HG02981 (cell line): ENCODE measurements at regions not wholly inside any gene's neighbourhood (a gene's known extent, or its start where the extent isn't known, plus 50 kb on each side); places are given as distances from the start of the nearest gene placed in this dataset.
"Not testable (repeated sequence)": the region's sequence is repeated elsewhere in the genome, so short reads cannot be mapped to it uniquely, and the experiment has no call there.

ENCODE experiments used
- ATAC-seq: cut with Tn5 transposase; IDR thresholded peaks from one replicate; pipeline ENCODE4 v1.9.1; 2021; ENCODE audit warnings: mild to moderate bottlenecking, moderate library complexity; ENCODE audit not compliant: unreplicated experiment

DNA sequence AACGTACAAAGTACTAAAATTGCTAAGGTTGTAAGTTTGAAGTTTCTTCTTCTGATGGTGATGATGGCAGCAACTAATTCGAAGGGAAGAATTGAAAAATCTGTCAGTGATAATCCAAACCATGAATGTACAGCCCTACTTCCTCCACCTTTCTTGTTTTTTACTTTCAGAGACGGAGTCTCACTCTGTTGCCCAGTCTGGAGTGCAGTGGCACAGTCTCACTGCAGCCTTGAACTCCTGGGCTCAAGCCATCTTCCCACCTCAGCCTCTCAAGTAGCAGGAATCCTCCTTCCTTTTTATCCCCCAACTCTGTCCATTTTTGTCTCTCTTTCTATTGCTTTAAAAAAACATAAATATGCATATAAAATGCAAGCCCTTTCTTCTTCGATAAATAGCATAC lies 112.3 kb upstream of the SOX21 start:
- ATAC-seq, result no peak

DNA sequence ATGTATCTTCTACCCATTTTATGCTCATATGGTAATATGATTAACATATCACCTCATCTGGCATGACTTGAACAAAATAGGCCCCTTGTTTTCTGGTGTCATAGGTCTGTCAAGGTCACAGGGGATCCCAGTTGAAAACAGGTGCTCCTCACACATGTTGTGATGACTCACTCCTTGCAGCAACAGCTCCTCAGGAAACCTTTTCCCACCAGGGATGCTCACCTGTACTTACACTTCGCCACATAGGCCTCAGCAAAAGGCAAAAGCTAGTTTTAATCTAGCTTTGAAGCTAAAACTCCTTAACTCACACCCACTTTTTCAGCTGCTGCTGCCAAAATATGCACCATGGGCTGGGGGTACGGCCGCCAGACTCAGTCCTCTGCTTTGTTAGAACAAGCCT lies 110.0 kb upstream of the SOX21 start:
- no peak for ATAC-seq

DNA sequence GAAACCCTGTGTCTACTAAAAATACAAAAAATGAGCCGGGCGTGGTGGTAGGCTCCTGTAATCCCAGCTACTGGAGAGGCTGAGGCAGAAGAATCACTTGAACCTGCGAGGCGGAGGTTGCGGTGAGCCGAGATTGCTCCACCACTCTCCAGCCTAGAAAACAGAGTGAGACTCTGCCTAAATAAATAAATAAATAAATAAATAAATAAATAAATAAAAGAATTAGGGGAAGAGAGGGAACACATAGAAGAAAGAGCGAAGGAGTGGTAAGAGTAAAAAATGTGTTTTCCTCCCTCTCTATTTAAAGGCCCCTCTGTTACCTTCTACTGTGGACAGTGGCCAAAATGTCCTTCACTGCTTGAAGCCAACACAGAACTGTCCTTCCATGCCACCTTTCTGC lies 103.9 kb upstream of the SOX21 start:
- ATAC-seq, result no peak

DNA sequence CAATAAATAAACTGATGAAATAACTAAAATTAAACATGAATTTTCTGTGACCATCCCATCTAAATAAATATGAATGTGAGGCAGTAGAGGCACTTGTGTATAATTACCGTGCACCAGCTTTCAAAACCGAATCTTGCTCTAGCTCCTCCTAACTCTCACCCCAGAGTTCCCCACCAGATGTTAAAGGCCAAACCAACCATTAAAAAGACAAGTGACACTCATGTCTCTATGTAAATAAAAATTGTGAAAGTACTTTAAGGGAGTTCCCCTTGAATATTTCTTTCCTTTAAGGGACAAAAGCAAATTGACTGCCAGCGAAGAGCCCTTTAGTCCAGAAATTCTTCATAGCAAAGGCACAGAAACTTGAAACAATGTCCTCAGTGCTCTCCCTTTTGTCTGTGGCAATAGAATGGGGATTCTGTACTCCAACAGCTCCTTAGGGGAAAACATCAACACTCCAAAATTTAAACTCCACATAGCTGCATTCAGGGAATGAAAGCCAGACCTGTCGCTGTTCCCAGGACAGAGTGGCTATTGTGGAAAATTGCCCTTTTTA lies 101.7 kb upstream of the SOX21 start:
- ATAC-seq, result peak; percentile 88

DNA sequence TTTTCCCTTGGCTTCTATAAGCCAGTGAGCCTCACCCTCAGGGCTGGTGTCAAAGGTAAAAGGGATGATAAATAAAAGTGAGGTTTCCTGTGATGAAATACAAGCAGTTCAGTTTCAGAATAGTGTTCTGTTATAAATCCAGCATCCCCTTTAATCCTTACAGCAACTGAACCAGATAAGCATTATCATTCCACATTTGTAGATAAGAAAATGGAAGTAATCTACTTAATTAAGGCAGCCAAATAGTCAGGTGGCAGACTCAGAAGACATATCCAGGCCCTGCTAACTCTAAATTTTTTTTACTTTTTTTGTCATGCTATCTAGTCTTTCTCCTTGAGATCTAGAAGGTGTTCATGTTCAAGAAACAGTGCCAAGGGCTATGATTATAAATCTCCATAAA lies 99.4 kb upstream of the SOX21 start:
- ATAC-seq, result no peak

DNA sequence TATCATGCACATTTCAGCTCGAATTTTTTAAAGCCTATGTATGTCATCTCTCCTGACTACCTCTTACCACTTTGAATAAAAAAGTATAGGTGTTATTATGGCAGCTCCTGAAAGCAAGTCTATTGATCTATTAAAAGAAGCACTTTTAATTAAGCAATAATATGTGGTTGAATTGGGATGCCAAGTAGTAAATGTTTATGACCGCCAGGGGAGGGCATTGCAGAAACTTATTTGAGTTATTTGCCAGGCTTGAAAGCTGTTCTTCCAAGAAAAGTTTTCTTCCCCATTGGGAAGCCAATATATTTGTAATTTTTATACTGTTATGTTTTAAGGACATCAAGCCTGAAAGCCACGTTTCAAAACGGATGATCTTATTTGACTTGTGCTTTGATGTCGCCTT lies 88.1 kb upstream of the SOX21 start:
- no peak for ATAC-seq

DNA sequence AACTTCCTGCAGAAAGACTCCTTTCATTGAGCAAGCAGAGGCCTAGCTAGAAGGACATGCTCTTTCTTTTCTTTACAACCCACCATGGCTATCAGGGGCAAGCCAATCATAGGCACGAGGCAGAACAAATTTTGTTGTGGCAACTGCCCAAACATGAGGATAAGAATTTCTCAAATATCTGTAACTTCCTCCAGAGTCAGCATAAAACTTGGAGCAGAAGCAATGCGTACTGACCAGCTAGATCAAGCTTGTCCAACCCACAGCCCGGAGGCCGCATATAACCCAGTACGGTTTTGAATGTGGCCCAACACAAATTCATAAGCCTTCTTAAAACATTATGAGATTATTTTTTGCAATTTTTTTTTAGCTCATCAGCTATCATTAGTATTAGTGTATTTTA lies 87.0 kb upstream of the SOX21 start:
- no peak for ATAC-seq

DNA sequence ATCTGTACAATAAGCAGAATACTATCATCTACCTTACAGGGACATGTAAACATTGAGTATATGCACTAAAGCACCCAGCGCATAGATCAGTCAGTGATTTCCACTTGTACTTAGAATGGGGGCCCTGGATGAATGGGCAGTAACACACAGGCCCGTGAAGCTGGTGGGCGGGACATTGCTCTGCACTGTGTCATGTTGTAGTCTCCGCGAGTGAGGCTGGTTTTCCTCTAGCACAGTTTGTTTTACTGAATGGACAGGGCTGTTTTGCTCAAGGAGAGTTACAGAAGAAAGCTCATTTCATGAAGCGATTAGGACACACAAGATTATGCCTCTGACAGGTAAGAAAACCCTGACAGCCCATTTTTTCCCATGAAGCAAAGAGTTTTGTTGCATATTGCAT lies 86.4 kb upstream of the SOX21 start:
- ATAC-seq, result no peak

DNA sequence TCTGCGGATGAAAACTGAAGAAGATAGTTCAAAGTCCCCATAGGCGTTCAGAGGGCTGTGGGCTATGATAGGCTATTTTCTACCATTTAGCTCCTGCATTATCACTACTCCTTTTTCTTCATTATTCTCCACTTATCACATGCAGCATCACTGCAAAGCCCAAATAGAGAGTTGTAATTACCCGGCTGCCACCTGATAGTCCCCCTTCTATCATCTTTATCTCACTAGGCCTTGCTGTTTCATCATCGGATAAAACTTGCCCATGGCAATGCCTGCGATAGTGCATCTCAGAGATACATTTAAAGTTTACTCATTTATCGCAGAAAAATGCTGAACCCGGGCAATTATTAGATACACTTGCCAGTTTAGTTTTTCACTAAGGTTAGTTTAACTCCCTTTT lies 82.9 kb upstream of the SOX21 start:
- ATAC-seq, result no peak

DNA sequence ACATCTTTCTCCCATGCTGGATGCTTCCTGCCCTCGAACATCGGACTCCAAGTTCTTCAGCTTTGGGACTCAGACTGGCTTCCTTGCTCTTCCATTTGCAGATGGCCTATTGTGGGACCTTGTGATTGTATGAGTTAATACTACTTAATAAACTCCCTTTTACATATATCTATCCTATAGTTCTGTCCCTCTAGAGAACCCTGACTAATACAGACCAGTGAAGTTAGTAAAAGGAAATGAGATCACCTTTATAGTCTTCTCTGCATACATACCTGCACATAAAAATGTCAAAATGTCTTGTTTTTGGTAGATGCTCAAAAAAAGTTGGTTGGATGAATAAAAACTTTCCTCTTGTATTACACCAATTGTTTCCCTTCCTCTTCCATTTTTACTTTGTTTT lies 73.9 kb upstream of the SOX21 start:
- not testable (repeated sequence) for ATAC-seq

DNA sequence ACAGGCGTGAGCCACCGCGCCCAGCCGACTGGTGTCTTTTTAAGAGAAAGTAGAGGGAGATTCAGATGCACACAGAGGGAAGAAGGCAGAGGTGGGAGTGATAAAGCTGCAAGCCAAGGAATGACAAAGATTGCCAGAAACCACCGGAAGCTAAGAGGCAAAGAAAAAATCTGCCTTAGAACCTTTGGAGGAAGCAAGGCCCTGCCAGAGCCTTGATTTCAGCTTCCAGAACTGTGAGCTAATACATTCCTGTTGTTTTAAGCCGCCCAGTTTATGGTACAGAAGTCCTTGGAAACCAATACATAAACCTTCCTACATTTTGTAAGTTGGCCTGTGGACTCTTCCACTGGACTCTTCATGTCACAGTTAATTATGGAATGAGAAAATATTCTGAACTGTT lies 71.7 kb upstream of the SOX21 start:
- no peak for ATAC-seq

DNA sequence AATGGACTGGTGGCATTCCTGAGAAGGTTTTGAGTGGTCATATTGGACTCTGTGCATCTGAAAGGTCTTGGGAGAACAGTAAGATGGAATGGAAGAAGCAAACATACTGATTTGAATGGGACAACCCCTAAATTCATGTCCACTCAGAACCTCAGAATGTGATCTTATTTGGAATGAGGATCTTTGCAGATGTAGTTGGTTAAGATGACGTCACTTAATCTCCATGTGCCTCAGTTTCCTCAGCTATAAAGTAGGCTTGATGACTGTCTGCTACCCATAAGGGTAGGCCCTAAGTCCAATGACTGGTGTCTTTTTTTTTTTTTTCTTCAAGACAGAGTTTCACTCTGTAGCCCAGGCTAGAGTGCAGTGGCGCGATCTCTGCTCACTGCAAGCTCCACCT lies 71.1 kb upstream of the SOX21 start:
- no peak for ATAC-seq

DNA sequence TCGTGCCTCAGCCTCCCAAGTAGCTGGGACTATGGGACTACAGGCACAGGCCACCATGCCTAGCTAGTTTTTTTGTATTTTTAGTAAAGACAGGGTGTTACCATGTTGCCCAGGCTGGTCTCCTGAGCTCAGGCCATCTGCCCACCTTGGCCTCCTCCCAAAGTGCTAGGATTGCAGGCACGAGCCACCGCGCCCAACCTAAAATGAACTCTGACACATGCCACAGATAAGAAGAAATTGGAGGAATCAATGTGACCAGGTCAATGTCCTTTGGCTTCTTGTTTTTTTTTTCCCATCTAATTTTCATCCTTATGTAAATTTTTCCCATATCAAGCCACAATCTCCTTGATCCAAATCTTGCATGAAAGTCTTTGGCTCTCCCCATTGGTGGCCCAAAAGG lies 68.1 kb upstream of the SOX21 start:
- ATAC-seq, result no peak

DNA sequence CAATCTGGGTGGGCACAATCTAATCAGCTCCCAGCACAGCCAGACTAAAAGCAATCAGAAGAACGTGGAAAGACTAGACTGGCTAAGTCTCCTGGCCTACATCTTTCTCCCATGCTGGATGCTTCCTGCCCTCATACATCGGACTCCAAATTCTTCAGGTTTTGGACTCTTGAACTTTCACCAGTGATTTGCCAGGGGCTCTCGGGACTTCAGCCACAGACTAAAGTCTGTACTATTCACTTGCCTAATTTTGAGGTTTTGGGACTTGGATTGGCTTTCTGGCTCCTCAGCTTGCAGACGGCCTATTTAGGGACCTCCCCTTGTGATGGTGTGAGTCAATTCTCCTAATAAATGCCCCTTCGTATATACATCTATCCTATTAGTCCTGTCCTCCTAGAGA lies 66.6 kb upstream of the SOX21 start:
- ATAC-seq, result no peak

DNA sequence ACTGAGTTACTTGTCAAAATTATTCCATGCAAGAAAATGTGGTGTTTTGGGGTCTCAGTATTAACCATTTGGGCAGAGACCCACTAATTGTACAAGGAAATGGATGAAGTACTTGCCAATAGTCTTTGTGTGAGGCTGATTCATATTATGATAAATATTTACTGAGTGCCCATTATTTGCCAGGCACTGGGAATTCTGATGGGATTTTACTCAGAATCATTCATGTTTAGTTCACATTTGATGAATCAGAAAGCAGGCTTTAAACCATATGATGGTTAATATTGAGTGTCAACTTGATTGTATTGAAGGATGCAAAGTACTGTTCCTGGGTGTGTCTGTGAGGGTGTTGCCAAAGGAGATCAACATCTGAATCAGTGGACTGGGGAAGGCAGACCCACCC lies 66.2 kb upstream of the SOX21 start:
- ATAC-seq, result no peak

DNA sequence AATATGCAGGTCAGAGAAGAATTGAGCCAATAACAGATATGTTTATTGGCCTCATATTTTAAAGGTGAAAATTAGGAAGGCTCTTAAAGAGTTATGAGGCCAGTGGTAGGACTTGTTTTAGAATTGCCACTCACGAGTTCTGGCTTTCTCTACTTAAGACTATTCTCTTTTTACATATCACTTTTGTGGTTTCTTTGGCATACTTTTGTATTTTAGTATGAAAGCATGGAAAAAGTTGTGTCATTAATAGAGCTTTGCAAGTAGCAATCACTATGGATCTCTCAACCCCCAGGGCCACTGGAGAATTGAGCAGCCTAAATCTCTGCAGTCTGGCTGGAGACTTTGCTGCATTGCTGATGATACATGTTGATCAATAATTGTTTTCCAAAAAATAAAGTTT lies 64.6 kb upstream of the SOX21 start:
- ATAC-seq, result no peak

DNA sequence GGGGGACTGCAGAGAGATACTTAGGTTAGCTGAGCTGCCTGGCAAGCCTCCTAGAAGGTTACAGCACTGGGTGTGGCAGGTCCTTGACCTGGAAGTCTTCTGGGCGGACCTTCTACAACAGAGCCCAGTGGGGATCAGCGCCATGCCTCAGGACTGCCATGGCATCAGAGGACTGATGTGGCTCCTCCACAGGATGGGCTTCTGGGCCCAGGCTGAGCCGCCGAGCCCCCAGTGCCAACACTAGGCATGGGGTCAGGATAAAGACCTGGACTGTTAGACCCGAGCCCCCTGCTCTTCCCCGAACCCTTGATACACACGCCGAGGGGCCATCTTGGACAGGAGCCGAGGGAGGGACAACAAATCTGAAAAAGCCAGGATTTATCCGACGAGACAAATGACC lies 64.0 kb upstream of the SOX21 start:
- ATAC-seq, result no peak

DNA sequence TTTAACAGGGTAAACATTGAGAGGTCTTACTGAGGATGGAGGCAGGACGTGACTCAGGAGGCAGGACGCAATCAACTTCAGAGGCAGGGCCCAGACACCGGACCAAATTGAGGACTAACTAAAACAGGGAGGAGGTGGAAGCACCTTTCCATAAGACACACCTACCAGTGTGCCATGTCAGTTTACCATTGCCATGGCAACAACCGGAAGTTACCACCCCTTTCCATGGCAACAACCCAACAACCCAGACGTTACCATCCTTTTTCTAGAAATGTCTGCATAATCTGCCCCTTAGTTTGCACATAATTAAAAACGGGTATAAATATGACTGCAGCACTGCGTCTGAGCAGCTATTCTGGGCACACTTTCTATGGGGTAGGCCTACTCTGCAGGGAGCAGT lies 53.5 kb upstream of the SOX21 start:
- no peak for ATAC-seq

DNA sequence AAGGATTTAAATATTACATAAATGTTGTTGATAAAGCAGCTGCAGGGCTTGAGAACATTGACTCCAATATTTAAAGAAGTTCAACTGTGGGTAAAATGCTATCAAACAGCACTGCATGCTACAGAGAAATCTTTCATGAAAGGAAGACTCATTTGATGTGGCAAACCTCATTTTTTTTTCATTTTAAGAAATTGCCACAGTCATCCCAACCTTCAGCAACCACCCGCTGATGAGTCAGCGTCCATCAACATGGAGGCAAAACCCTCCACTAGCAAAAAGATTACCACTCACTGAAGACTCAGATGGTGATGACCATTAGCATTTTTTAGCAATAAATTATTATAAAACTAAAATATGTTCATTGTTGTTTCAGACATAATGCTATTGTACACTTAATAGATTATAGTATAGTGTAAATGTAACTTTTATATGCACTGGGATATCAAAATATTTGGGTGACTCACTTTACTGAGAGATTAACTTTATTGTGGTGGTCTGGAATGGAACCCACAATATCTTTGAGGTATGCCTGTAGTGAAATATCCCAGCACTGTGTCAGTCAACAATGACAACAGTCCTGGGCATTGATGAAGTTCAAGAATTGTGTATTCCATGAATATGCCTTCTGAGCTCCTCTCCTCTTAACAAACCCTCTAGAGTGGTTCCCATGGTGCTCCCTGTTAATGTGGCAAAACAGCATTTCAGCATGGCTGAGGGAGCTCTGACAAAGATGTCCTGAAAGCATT lies 52.4 kb upstream of the SOX21 start:
- no peak for ATAC-seq
